GM19025 (cell line): ENCODE measurements at regions not wholly inside any gene's neighbourhood (a gene's known extent, or its start where the extent isn't known, plus 50 kb on each side); places are given as distances from the start of the nearest gene placed in this dataset.

Experiments used
- ATAC-seq: cut with Tn5 transposase; IDR thresholded peaks from one replicate; pipeline ENCODE4 v1.9.1; 2021; ENCODE audit warnings: mild to moderate bottlenecking, low read depth, moderate library complexity; ENCODE audit not compliant: unreplicated experiment

GRCh38 chr4:108375434-108375833, 206.7 kb upstream of the LEF1 start:
- no peak for ATAC-seq

GRCh38 chr4:108372681-108373080, 203.9 kb upstream of the LEF1 start:
- no peak for ATAC-seq

GRCh38 chr4:108371282-108371681, 202.6 kb upstream of the LEF1 start:
- ATAC-seq: no peak

GRCh38 chr4:108370291-108371141, 201.8 kb upstream of the LEF1 start:
- ATAC-seq: no peak

GRCh38 chr4:108369035-108369655, 200.4 kb upstream of the LEF1 start:
- ATAC-seq: no peak

GRCh38 chr4:108367751-108368150, 199.0 kb upstream of the LEF1 start:
- no peak for ATAC-seq

- no peak for ATAC-seq
Observed at GRCh38 chr4:108366716-108367115, 198.0 kb upstream of the LEF1 start.

GRCh38 chr4:108365551-108365950, 196.8 kb upstream of the LEF1 start:
- ATAC-seq: no peak

GRCh38 chr4:108361886-108362285, 193.2 kb upstream of the LEF1 start:
- no peak for ATAC-seq

GRCh38 chr4:108361446-108361820, 192.7 kb upstream of the LEF1 start:
- no peak for ATAC-seq

- no peak for ATAC-seq
Observed at GRCh38 chr4:108360754-108361445, 192.2 kb upstream of the LEF1 start.

GRCh38 chr4:108359986-108360681, 191.4 kb upstream of the LEF1 start:
- ATAC-seq: no peak

GRCh38 chr4:108359130-108359985, 190.6 kb upstream of the LEF1 start:
- ATAC-seq: no peak

- no peak for ATAC-seq
Observed at GRCh38 chr4:108355902-108356535, 187.3 kb upstream of the LEF1 start.

GRCh38 chr4:108355186-108355901, 186.6 kb upstream of the LEF1 start:
- no peak for ATAC-seq

- no peak for ATAC-seq
Observed at GRCh38 chr4:108352664-108353308, 184.1 kb upstream of the LEF1 start.

- ATAC-seq: no peak
Observed at GRCh38 chr4:108351791-108352190, 183.1 kb upstream of the LEF1 start.

- ATAC-seq: no peak
Observed at GRCh38 chr4:108350332-108350731, 181.6 kb upstream of the LEF1 start.
